Cardiac muscle cell (in vitro differentiated cells and primary cell): ENCODE measurements at regions not wholly inside any gene's neighbourhood (a gene's known extent, or its start where the extent isn't known, plus 50 kb on each side); places are given as distances from the start of the nearest gene placed in this dataset.

Source experiments
- DNase-seq, 2 donors: peaks; one replicate each; pipeline versions ENCODE4 v3.0.0 to v3.0.0-alpha.2; 2010 to 2017; ENCODE audit warnings: low read depth in 1 of 2, low spot score in 1 of 2
- H3K27ac ChIP-seq: fragments of 200-600 bp; sonication (generic); 2 replicates; pipeline ENCODE4 v1.5.1; 2016
- H3K27me3 ChIP-seq: fragments of 200-600 bp; sonication (generic); 2 replicates; pipeline ENCODE4 v1.6.0; 2016; ENCODE audit warnings: control low read depth
- H3K36me3 ChIP-seq: fragments of 200-600 bp; sonication (generic); 2 replicates; pipeline ENCODE4 v1.5.1; 2016; ENCODE audit warnings: control low read depth
- H3K4me1 ChIP-seq: fragments of 200-600 bp; sonication (generic); 2 replicates; pipeline ENCODE4 v1.8.1; 2017; ENCODE audit warnings: low read depth, mild to moderate bottlenecking, mixed run types
- H3K4me3 ChIP-seq: fragments of 200-600 bp; sonication (generic); 2 replicates; pipeline ENCODE4 v1.5.1; 2016; ENCODE audit warnings: mild to moderate bottlenecking
- H3K9me3 ChIP-seq: fragments of 200-600 bp; sonication (generic); 2 replicates; pipeline ENCODE4 v1.5.1; 2017; ENCODE audit warnings: low read depth, mild to moderate bottlenecking, control low read depth
- TF ChIP-seq, protein P1 (sequence below): IDR thresholded peaks from 2 replicates; pipeline ENCODE4 v1.5.1; 2012; ENCODE audit warnings: low read depth, mild to moderate bottlenecking, low read length

DNA sequence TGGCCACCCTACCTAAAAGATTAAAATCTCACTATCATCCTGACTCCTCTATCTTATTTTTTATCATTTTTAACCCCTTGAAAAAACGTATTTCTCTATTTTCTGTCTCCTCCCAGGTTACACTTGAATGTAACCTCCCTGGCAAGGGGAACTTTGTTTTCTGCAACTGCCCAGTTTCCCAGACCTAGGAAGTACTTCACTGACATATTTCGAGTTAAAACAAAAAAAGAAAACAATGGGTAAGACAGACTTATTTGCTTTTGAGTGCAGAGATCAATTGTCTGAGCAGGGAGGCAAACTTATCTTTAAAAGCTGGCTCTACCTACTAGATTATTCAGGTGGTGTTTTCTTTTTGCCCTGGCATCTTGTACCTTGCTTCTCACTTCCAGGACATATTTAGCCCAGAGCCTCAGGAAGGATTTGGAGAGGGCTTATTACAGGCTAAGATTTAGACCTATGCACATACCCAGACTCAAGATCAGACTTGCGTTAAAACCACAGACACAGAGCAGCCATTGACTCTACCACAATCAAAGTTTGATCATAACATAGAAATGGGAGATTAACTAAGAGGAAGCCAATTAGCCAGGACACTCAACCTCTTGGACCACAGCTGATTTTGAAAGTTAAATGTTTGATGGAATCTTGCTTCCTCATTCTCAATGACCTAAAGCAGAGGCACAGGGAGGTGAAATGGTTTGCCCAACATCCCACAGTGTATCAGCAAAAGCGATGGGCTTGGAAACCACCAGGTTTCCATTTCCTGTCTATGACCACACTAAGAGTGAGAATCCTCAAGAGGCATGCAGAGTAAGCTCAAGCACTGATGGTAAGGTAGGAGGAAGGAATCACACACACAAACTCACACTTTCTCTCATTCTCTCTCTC is 169.5 kb upstream of the THBS1 start:
- TF ChIP-seq, protein P1, sequence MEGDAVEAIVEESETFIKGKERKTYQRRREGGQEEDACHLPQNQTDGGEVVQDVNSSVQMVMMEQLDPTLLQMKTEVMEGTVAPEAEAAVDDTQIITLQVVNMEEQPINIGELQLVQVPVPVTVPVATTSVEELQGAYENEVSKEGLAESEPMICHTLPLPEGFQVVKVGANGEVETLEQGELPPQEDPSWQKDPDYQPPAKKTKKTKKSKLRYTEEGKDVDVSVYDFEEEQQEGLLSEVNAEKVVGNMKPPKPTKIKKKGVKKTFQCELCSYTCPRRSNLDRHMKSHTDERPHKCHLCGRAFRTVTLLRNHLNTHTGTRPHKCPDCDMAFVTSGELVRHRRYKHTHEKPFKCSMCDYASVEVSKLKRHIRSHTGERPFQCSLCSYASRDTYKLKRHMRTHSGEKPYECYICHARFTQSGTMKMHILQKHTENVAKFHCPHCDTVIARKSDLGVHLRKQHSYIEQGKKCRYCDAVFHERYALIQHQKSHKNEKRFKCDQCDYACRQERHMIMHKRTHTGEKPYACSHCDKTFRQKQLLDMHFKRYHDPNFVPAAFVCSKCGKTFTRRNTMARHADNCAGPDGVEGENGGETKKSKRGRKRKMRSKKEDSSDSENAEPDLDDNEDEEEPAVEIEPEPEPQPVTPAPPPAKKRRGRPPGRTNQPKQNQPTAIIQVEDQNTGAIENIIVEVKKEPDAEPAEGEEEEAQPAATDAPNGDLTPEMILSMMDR = no peak
- Histone ChIP-seq H3K27me3 (no peaks in the 10 kb centered on the region), H3K36me3 (no peaks in the 10 kb centered on the region), H3K9me3 (no peaks in the 10 kb centered on the region), H3K4me3 (no peak overlapping the region), H3K27ac (no peak overlapping the region), H3K4me1 (peaks cover 13% of the 10 kb centered on the region)
- DNase-seq = peak in 1 of 2 donors; percentile 25

- no peak for DNase-seq
- Histone ChIP-seq H3K36me3 (no peaks in the 10 kb centered on the region), H3K4me3 (no peak overlapping the region), H3K4me1 (peaks cover 6% of the 10 kb centered on the region), H3K9me3 (no peaks in the 10 kb centered on the region), H3K27me3 (no peaks in the 10 kb centered on the region), H3K27ac (no peak overlapping the region)
- TF ChIP-seq, protein P1 = no peak
Measured at GRCh38 chr15:39413558-39413957, 167.3 kb upstream of the THBS1 start.

DNA sequence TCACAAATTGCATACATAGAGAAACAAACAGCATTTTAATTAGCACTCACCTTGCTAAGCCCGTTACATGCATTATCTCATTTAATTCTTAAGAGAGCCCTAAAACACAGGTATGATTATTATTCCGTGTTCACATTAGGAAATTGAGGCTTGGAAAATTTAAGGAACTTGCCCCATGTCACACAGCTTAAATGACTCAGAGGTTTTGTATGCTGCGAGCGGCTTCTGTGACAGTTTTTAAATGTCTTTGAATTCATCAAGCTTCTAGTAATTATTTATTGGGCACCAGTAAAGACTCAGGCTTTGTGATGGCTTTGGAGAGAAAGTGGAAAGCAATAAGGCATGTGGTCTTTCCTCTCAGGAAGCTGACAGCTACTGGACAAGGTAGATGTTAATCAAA is 166.7 kb upstream of the THBS1 start:
- H3K36me3 ChIP-seq = no peaks in the 10 kb centered on the region

GRCh38 chr15:39415634-39416033 is 165.2 kb upstream of the THBS1 start:
- Histone ChIP-seq H3K4me3 (no peak overlapping the region), H3K36me3 (no peaks in the 10 kb centered on the region), H3K4me1 (peaks cover 19% of the 10 kb centered on the region), H3K9me3 (no peaks in the 10 kb centered on the region), H3K27ac (no peak overlapping the region), H3K27me3 (no peaks in the 10 kb centered on the region)
- TF ChIP-seq, protein P1 = no peak
- DNase-seq = no peak

More for the DNA sequence above, 166.7 kb upstream of the THBS1 start:
- Histone ChIP-seq H3K4me3 (no peak overlapping the region), H3K27ac (no peak overlapping the region), H3K9me3 (no peaks in the 10 kb centered on the region), H3K4me1 (peaks cover 9% of the 10 kb centered on the region), H3K27me3 (no peaks in the 10 kb centered on the region)
- TF ChIP-seq, protein P1 = no peak
- DNase-seq = no peak

DNA sequence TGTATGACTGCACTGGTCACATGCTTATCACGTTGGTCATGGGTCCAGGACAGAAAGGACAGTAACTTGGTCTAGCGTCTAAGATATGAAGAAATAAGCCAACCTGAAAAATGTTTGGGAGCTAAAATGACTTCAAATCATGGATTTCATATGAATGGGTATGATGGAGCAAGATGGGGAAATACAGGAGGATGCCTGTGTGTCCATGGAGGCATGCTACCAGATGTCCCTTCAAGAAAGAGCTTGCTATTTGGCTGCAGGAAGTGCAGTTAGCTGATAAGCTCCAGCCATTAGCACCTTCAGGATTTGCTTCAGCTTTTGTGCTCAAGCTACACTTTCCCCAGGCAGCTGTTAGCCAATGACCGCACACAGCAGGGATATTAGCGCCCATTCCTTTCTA is 164.6 kb upstream of the THBS1 start:
- DNase-seq = no peak
- Histone ChIP-seq H3K27me3 (no peaks in the 10 kb centered on the region), H3K9me3 (no peaks in the 10 kb centered on the region), H3K4me3 (no peak overlapping the region), H3K36me3 (no peaks in the 10 kb centered on the region), H3K27ac (no peak overlapping the region), H3K4me1 (peaks cover 19% of the 10 kb centered on the region)
- TF ChIP-seq, protein P1 = no peak
